GM10266 (cell line): ENCODE measurements at regions not wholly inside any gene's neighbourhood (a gene's known extent, or its start where the extent isn't known, plus 50 kb on each side); places are given as distances from the start of the nearest gene placed in this dataset.

Experiments
- DNase-seq: peaks from one replicate; pipeline ENCODE4 v3.0.0; 2012; ENCODE audit errors: extremely low spot score
- CTCF ChIP-seq: IDR thresholded peaks from 2 replicates; pipeline ENCODE4 v1.5.1; 2012; ENCODE audit warnings: mild to moderate bottlenecking, low read depth; ENCODE audit not compliant: control insufficient read depth, insufficient read depth; ENCODE audit errors: missing control alignments

- TF ChIP-seq CTCF, result no peak
- DNase-seq, result no peak
Observed at GRCh38 chr13:72074663-72075062, 207.7 kb upstream of the DACH1 start.

GRCh38 chr13:72072261-72072660 lies 205.3 kb upstream of the DACH1 start:
- DNase-seq, result no peak

GRCh38 chr13:72071713-72072112 lies 204.7 kb upstream of the DACH1 start:
- no peak for DNase-seq

More at GRCh38 chr13:72072261-72072660, 205.3 kb upstream of the DACH1 start:
- TF ChIP-seq CTCF, result no peak

GRCh38 chr13:72062566-72062965 lies 195.6 kb upstream of the DACH1 start:
- no peak for TF ChIP-seq CTCF
- no peak for DNase-seq

More at GRCh38 chr13:72071713-72072112, 204.7 kb upstream of the DACH1 start:
- TF ChIP-seq CTCF, result no peak

GRCh38 chr13:72061613-72062012 lies 194.6 kb upstream of the DACH1 start:
- DNase-seq, result no peak
- no peak for TF ChIP-seq CTCF

- no peak for DNase-seq
- TF ChIP-seq CTCF, result no peak
Observed at GRCh38 chr13:72050251-72050650, 183.2 kb upstream of the DACH1 start.

GRCh38 chr13:72043366-72043765 lies 176.4 kb upstream of the DACH1 start:
- TF ChIP-seq CTCF, result no peak

GRCh38 chr13:72041165-72041564 lies 174.2 kb upstream of the DACH1 start:
- TF ChIP-seq CTCF, result no peak
- DNase-seq, result no peak

More at GRCh38 chr13:72043366-72043765, 176.4 kb upstream of the DACH1 start:
- DNase-seq, result no peak
